Transverse colon (tissue), 4 donors: ENCODE measurements at regions not wholly inside any gene's neighbourhood (a gene's known extent, or its start where the extent isn't known, plus 50 kb on each side); places are given as distances from the start of the nearest gene placed in this dataset.
"Not testable (repeated sequence)": the region's sequence is repeated elsewhere in the genome, so short reads cannot be mapped to it uniquely, and the experiment has no call there.

Experiments used
- CTCF ChIP-seq, 5 experiments: fragments of 200-600 bp in 3 of 5; fragments of 450-650 bp in 2 of 5; sonication (generic) in 3 of 5; IDR thresholded peaks; 1 replicate in 2 of 5; 2 replicates in 3 of 5; pipeline ENCODE4 v1.5.1; 2016 to 2017; ENCODE audit warnings: antibody characterized with exemption in 5 of 5, inconsistent platforms in 3 of 5, mild to moderate bottlenecking in 2 of 5, moderate library complexity in 1 of 5
- POLR2A ChIP-seq: fragments of 450-650 bp; IDR thresholded peaks from one replicate; pipeline ENCODE4 v1.6.1; 2016; ENCODE audit warnings: antibody characterized with exemption, mild to moderate bottlenecking, moderate library complexity
- POLR2AphosphoS5 ChIP-seq, 3 donors: sonication (generic); formaldehyde crosslinking; IDR thresholded peaks; one replicate each; pipeline ENCODE4 v1.6.1; 2016; ENCODE audit warnings: antibody characterized with exemption in 3 of 3

GRCh38 chr14:61613006-61613405, 82.3 kb upstream of the HIF1A start:
- TF ChIP-seq CTCF (IDR thresholded peaks at IDR 0.05); POLR2A; POLR2AphosphoS5 (IDR thresholded peaks at IDR 0.05): not testable (repeated sequence)
